IPS DF 6.9 (cell line): ENCODE measurements at regions not wholly inside any gene's neighbourhood (a gene's known extent, or its start where the extent isn't known, plus 50 kb on each side); places are given as distances from the start of the nearest gene placed in this dataset.

Experiments used
- DNase-seq: peaks from one replicate; pipeline ENCODE4 v3.0.0-alpha.2; 2013; ENCODE audit warnings: low read depth, low spot score
- H3K27ac ChIP-seq: one replicate; pipeline ENCODE4 v1.5.1; 2013; ENCODE audit warnings: low read length, control low read depth
- H3K27me3 ChIP-seq: 2 replicates; pipeline ENCODE4 v1.6.1; 2013; ENCODE audit warnings: mild to moderate bottlenecking, low read length; ENCODE audit not compliant: control insufficient read depth, insufficient read depth
- H3K36me3 ChIP-seq: 2 replicates; pipeline ENCODE4 v1.6.1; 2013; ENCODE audit warnings: low read length; ENCODE audit not compliant: control insufficient read depth, insufficient read depth
- H3K4me1 ChIP-seq: 2 replicates; pipeline ENCODE4 v1.6.1; 2013; ENCODE audit warnings: low read length; ENCODE audit not compliant: control insufficient read depth, insufficient read depth
- H3K4me3 ChIP-seq: 2 replicates; pipeline ENCODE4 v1.5.1; 2013; ENCODE audit warnings: mild to moderate bottlenecking, low read length
- H3K9me3 ChIP-seq: 2 replicates; pipeline ENCODE4 v1.6.1; 2013; ENCODE audit warnings: low read length, inconsistent platforms; ENCODE audit not compliant: control insufficient read depth, insufficient read depth
- WGBS: extraction: QIAGEN DNeasy Blood & Tissue Kit; methylation state at CpG from one replicate; pipeline ENCODE4 v1.1.7; 2013; ENCODE audit warnings: mixed read lengths, missing lambda C conversion rate; ENCODE audit not compliant: insufficient read length, insufficient coverage; 5-methylcytosine and 5-hydroxymethylcytosine counted together

- Histone ChIP-seq H3K27ac (no peak overlapping the region), H3K36me3 (no peaks in the 10 kb centered on the region), H3K4me3 (no peak overlapping the region), H3K27me3 (no peaks in the 10 kb centered on the region), H3K4me1 (no peaks in the 10 kb centered on the region), H3K9me3 (no peaks in the 10 kb centered on the region)
- WGBS = no CpG with 5 or more reads among the region's 5 CpGs
- no peak for DNase-seq
Measured at GRCh38 chr4:18214411-18215055, 193.0 kb upstream of the LCORL start.

- no CpG with 5 or more reads among the region's 3 CpGs for WGBS
Measured at GRCh38 chr4:18213576-18214198, 192.1 kb upstream of the LCORL start.

GRCh38 chr4:18209448-18209847, 187.9 kb upstream of the LCORL start:
- H3K27ac ChIP-seq = no peak overlapping the region
- no peaks in the 10 kb centered on the region for H3K27me3 ChIP-seq
- no peaks in the 10 kb centered on the region for H3K9me3 ChIP-seq
- no peaks in the 10 kb centered on the region for H3K4me1 ChIP-seq
- H3K4me3 ChIP-seq = no peak overlapping the region
- DNase-seq = no peak
- H3K36me3 ChIP-seq = no peaks in the 10 kb centered on the region

More at GRCh38 chr4:18213576-18214198, 192.1 kb upstream of the LCORL start:
- Histone ChIP-seq H3K27ac (no peak overlapping the region), H3K9me3 (no peaks in the 10 kb centered on the region), H3K36me3 (no peaks in the 10 kb centered on the region), H3K4me3 (no peak overlapping the region), H3K4me1 (no peaks in the 10 kb centered on the region), H3K27me3 (no peaks in the 10 kb centered on the region)
- no peak for DNase-seq

DNA sequence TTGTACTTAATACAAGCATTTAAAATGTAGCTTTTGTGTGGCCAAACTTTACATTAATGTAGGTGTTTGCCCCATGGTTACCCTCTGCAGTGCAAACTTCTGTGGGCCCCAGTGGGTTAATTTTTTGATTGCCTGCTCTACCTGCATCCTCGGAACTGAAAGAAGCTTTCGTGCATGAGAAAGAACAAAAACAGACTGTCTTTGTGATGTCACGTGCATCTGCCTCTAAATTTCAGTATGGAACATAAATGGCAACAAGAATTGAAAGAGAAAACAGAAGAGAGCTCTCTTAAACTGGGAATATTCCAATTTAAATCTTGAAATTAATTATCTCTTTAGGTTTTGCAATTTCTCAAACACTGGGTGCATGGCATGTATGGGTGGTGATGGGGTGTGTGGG, 182.4 kb upstream of the LCORL start:
- Histone ChIP-seq H3K27me3 (no peaks in the 10 kb centered on the region), H3K27ac (no peak overlapping the region), H3K36me3 (no peaks in the 10 kb centered on the region), H3K4me1 (no peaks in the 10 kb centered on the region), H3K9me3 (no peaks in the 10 kb centered on the region), H3K4me3 (no peak overlapping the region)
- no peak for DNase-seq
- no CpG with 5 or more reads among the region's 3 CpGs for WGBS

DNA sequence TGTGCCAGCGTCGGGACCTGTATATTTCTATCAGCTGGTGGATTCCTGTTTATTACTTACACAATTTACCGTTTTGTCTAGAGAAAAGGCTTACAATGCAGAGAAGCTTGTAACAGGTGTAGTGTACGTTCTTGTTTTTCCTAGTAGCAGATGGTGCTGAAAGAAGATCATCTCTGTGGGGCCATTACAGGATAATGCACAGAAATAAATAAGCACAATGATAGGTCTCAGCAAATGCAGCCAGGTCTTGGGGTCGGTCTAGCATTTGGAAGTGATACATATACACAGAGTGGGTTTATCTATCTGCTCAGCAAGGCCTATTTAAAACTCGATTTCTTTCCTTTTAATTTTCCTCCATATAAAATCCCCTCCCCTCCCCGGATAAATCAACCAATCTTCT, 180.9 kb upstream of the LCORL start:
- no peaks in the 10 kb centered on the region for H3K27me3 ChIP-seq
- DNase-seq = no peak
- H3K36me3 ChIP-seq = no peaks in the 10 kb centered on the region
- no peaks in the 10 kb centered on the region for H3K9me3 ChIP-seq
- H3K27ac ChIP-seq = no peak overlapping the region
- H3K4me1 ChIP-seq = no peaks in the 10 kb centered on the region
- no peak overlapping the region for H3K4me3 ChIP-seq
- 100% methylated on average over 2 of the region's 7 CpGs for WGBS

GRCh38 chr4:18201885-18202284, 180.3 kb upstream of the LCORL start:
- Histone ChIP-seq H3K27ac (no peak overlapping the region), H3K4me1 (no peaks in the 10 kb centered on the region), H3K4me3 (no peak overlapping the region), H3K36me3 (no peaks in the 10 kb centered on the region), H3K9me3 (no peaks in the 10 kb centered on the region), H3K27me3 (no peaks in the 10 kb centered on the region)
- no CpG with 5 or more reads among the region's 3 CpGs for WGBS
- no peak for DNase-seq

GRCh38 chr4:18198653-18199052, 177.1 kb upstream of the LCORL start:
- Histone ChIP-seq H3K9me3 (no peaks in the 10 kb centered on the region), H3K4me3 (no peak overlapping the region), H3K4me1 (no peaks in the 10 kb centered on the region), H3K27me3 (no peaks in the 10 kb centered on the region), H3K27ac (no peak overlapping the region), H3K36me3 (no peaks in the 10 kb centered on the region)
- no peak for DNase-seq
- WGBS = no CpG with 5 or more reads among the region's 6 CpGs

DNA sequence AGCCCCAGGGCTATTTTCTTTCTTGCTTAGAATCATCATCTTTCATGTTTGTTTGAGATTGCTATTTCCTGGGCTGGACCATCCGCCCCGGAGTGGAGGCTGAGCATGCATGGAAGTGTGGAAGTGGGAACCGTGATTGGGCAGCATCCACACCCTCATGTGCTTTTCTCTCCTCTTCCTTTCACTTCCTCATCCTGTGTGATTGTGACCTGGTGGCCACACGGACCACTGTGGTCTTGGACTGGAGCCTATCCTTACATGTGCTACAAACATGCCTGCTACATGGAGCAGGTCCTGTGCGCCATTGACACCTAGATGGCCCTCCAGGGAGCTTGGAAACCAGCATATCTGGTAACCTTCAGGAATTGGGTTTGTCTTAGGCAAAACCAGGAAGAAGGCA, 175.9 kb upstream of the LCORL start:
- H3K4me3 ChIP-seq = no peak overlapping the region
- H3K27me3 ChIP-seq = no peaks in the 10 kb centered on the region
- H3K27ac ChIP-seq = no peak overlapping the region
- no CpG with 5 or more reads among the region's 5 CpGs for WGBS
- no peak for DNase-seq
- no peaks in the 10 kb centered on the region for H3K9me3 ChIP-seq
- no peaks in the 10 kb centered on the region for H3K36me3 ChIP-seq
- no peaks in the 10 kb centered on the region; the same call in 1 of the 2 replicates for H3K4me1 ChIP-seq

DNA sequence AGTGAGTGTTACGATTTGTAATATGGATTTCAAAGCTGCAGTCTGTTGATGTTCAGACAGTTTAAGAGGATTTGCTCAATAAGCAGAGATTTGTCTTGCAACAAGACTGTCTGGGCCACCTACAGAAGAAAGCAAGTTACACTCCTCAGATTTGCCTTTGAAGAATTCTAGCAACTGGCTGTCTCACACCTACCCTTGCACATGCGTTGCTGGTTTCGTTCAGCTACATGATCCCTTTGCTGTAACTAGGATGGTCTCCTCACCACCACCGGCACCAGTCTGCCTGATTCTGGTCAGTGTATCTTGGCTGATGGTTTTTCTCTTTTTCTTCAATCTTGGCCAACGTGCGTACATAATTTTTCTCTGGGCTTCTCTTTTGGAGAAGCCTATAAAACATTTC, 172.7 kb upstream of the LCORL start:
- no CpG with 5 or more reads among the region's 6 CpGs for WGBS
- Histone ChIP-seq H3K36me3 (no peaks in the 10 kb centered on the region), H3K9me3 (no peaks in the 10 kb centered on the region), H3K4me3 (no peak overlapping the region), H3K4me1 (no peaks in the 10 kb centered on the region; the same call in 1 of the 2 replicates), H3K27ac (no peak overlapping the region), H3K27me3 (no peaks in the 10 kb centered on the region)
- no peak for DNase-seq

DNA sequence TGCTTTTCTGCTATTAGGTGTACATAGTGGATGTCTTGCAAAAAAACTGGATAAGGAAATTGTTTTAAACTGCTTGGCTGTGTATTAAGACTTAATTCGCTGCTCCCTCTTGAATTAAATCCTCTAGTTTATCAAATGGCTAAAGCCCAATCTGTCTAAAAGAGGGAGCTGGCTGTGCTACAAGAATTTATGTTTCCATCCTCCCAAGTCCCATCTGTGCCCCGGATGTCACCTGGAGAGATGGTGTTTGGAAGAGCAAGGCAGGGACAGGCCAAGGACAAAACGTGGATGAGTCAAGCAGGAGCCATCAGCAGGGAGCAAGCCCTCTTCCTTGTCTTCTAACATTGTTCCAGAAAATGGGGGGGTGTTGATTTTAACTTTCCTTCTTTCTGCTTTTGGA, 171.3 kb upstream of the LCORL start:
- WGBS = no CpG with 5 or more reads among the region's 3 CpGs

GRCh38 chr4:18185491-18185890, 163.9 kb upstream of the LCORL start:
- H3K27me3 ChIP-seq = no peaks in the 10 kb centered on the region
- DNase-seq = no peak
- H3K4me3 ChIP-seq = no peak overlapping the region
- H3K36me3 ChIP-seq = no peaks in the 10 kb centered on the region
- H3K4me1 ChIP-seq = no peaks in the 10 kb centered on the region
- WGBS = no CpG with 5 or more reads among the region's 2 CpGs
- H3K9me3 ChIP-seq = no peaks in the 10 kb centered on the region
- H3K27ac ChIP-seq = no peak overlapping the region

More for the DNA sequence above, 171.3 kb upstream of the LCORL start:
- Histone ChIP-seq H3K4me1 (no peaks in the 10 kb centered on the region; the same call in 1 of the 2 replicates), H3K27ac (no peak overlapping the region), H3K4me3 (no peak overlapping the region), H3K9me3 (no peaks in the 10 kb centered on the region), H3K36me3 (no peaks in the 10 kb centered on the region), H3K27me3 (no peaks in the 10 kb centered on the region)
- no peak for DNase-seq
